NCI-H2227 (cell line): ENCODE measurements at regions not wholly inside any gene's neighbourhood (a gene's known extent, or its start where the extent isn't known, plus 50 kb on each side); places are given as distances from the start of the nearest gene placed in this dataset.

Experiments
- DNase-seq: peaks from one replicate; lab custom pipeline; 2025; ENCODE audit not compliant: unreplicated experiment; lab: John Stamatoyannopoulos, UW

GRCh38 chr10:81095238-81095637, 557.5 kb downstream of the SH2D4B start:
- no peak for DNase-seq

- DNase-seq: no peak
These were observed 558.9 kb downstream of the SH2D4B start for GRCh38 chr10:81096558-81096957.

- no peak for DNase-seq
These were observed 563.4 kb downstream of the SH2D4B start for GRCh38 chr10:81101062-81101461.

GRCh38 chr10:81104494-81104893, 566.8 kb downstream of the SH2D4B start:
- DNase-seq: no peak

GRCh38 chr10:81108516-81109199, 571.0 kb downstream of the SH2D4B start:
- no peak for DNase-seq

GRCh38 chr10:81109200-81109752, 571.6 kb downstream of the SH2D4B start:
- no peak for DNase-seq

GRCh38 chr10:81116201-81116600, 578.5 kb downstream of the SH2D4B start:
- no peak for DNase-seq

- DNase-seq: no peak
These were observed 579.3 kb downstream of the SH2D4B start for GRCh38 chr10:81116990-81117389.

GRCh38 chr10:81127931-81128330, 590.2 kb downstream of the SH2D4B start:
- DNase-seq: no peak

- no peak for DNase-seq
These were observed 592.3 kb downstream of the SH2D4B start for GRCh38 chr10:81130014-81130413.

GRCh38 chr10:81135851-81136250, 598.1 kb downstream of the SH2D4B start:
- DNase-seq: no peak

GRCh38 chr10:81136261-81136660, 598.6 kb downstream of the SH2D4B start:
- no peak for DNase-seq

GRCh38 chr10:81145975-81146374, 608.3 kb downstream of the SH2D4B start:
- DNase-seq: no peak

GRCh38 chr10:81146436-81146835, 608.7 kb downstream of the SH2D4B start:
- no peak for DNase-seq

GRCh38 chr10:81152656-81153055, 615.0 kb downstream of the SH2D4B start:
- no peak for DNase-seq

GRCh38 chr10:81157681-81158080, 620.0 kb downstream of the SH2D4B start:
- DNase-seq: no peak

- DNase-seq: no peak
These were observed 640.0 kb downstream of the SH2D4B start for GRCh38 chr10:81177651-81178244.

- DNase-seq: no peak
These were observed 641.6 kb downstream of the SH2D4B start for GRCh38 chr10:81179324-81179723.

GRCh38 chr10:81179805-81180452, 642.2 kb downstream of the SH2D4B start:
- DNase-seq: no peak

- no peak for DNase-seq
These were observed 644.6 kb downstream of the SH2D4B start for GRCh38 chr10:81182296-81182695.

- no peak for DNase-seq
These were observed 654.6 kb downstream of the SH2D4B start for GRCh38 chr10:81192221-81192788.

GRCh38 chr10:81200801-81201200, 663.1 kb downstream of the SH2D4B start:
- DNase-seq: no peak
